Endothelial cell of umbilical vein (primary cell): ENCODE measurements at regions not wholly inside any gene's neighbourhood (a gene's known extent, or its start where the extent isn't known, plus 50 kb on each side); places are given as distances from the start of the nearest gene placed in this dataset.

ENCODE experiments used
- BruUV-seq: library from RNA; stranded (reverse); fragments of 400-500 nt; replicated peaks from 2 replicates; lab custom pipeline; 2021; lab: Mats Ljungman, UMichigan
- CTCF ChIA-PET: fragments of 300-600, 350-600 bp; sonication (Branson Sonifier 250); formaldehyde crosslinking; loops from one replicate; lab custom pipeline; 2021; ENCODE audit warnings: antibody characterized with exemption, inconsistent platforms; lab: Charles Lee
- POLR2A ChIA-PET: fragments of 300-600, 350-600 bp; sonication (Branson Sonifier 250); formaldehyde crosslinking; loops from one replicate; lab custom pipeline; 2021; ENCODE audit warnings: antibody characterized with exemption, inconsistent platforms; lab: Charles Lee
- DNase-seq: peaks from one replicate; pipeline ENCODE4 v3.0.0-alpha.2; 2011; ENCODE audit warnings: low read depth, low spot score
- FAIRE-seq: peaks from 2 replicates; lab custom pipeline; 2011; peaks lifted over from hg19 to GRCh38; lab: Jason Lieb, UNC
- H2AFZ ChIP-seq: 2 replicates; pipeline ENCODE4 v1.6.0; 2012; ENCODE audit warnings: low read depth, low read length, control low read depth, inconsistent platforms
- H3K27ac ChIP-seq: 2 replicates; pipeline ENCODE4 v1.5.1; 2011; ENCODE audit warnings: low read depth, mild to moderate bottlenecking, control low read depth, low read length, moderate library complexity; ENCODE audit not compliant: insufficient read depth
- H3K27me3 ChIP-seq, 2 experiments: 2 replicates each; pipeline versions ENCODE4 v1.6.0 to v1.6.1; 2011; ENCODE audit warnings: low read length in 2 of 2, mixed read lengths in 1 of 2; ENCODE audit not compliant: control insufficient read depth in 2 of 2, insufficient read depth in 2 of 2
- H3K36me3 ChIP-seq, 2 experiments: 2 replicates in 1 of 2; 3 replicates in 1 of 2; pipeline ENCODE4 v1.5.1; 2011; ENCODE audit warnings: low read length in 2 of 2, mild to moderate bottlenecking in 1 of 2, moderate library complexity in 1 of 2; ENCODE audit not compliant: control insufficient read depth in 2 of 2, insufficient read depth in 2 of 2; ENCODE audit errors: extremely low read depth in 1 of 2
- H3K4me1 ChIP-seq: 3 replicates; pipeline ENCODE4 v1.5.1; 2011; ENCODE audit warnings: mild to moderate bottlenecking, low read length; ENCODE audit not compliant: control insufficient read depth, insufficient read depth; ENCODE audit errors: extremely low read depth
- H3K4me2 ChIP-seq: 2 replicates; pipeline ENCODE4 v1.6.1; 2011; ENCODE audit warnings: low read length, control low read depth, mixed read lengths; ENCODE audit not compliant: insufficient read depth
- H3K4me3 ChIP-seq, 3 experiments: fragments of 200-600 bp in 1 of 3; sonication (generic), shearing (Covaris generic) in 1 of 3; replicated peaks in 1 of 3; 2 replicates each; pipeline ENCODE4 v1.5.1; 2011 to 2016; ENCODE audit warnings: control low read depth in 3 of 3, low read length in 3 of 3, mild to moderate bottlenecking in 2 of 3, inconsistent platforms in 1 of 3, low read depth in 1 of 3, moderate library complexity in 1 of 3; ENCODE audit not compliant: insufficient read depth in 1 of 3
- H3K79me2 ChIP-seq: 2 replicates; pipeline ENCODE4 v1.6.0; 2012; ENCODE audit warnings: low read length, inconsistent platforms; ENCODE audit not compliant: control insufficient read depth, insufficient read depth
- H3K9ac ChIP-seq: replicated peaks from 2 replicates; pipeline ENCODE3; 2011; ENCODE audit warnings: low read length, control low read depth; ENCODE audit not compliant: insufficient read depth; ENCODE audit errors: extremely low read depth
- H3K9me1 ChIP-seq: replicated peaks from 3 replicates; pipeline ENCODE4 v1.6.0; 2011; ENCODE audit warnings: mild to moderate bottlenecking, low read length; ENCODE audit not compliant: control insufficient read depth, insufficient read depth; ENCODE audit errors: extremely low read depth
- H3K9me3 ChIP-seq: replicated peaks from 2 replicates; pipeline ENCODE4 v1.5.1; 2012; ENCODE audit warnings: low read length, inconsistent platforms; ENCODE audit not compliant: control insufficient read depth, insufficient read depth
- H4K20me1 ChIP-seq: replicated peaks from 2 replicates; pipeline ENCODE3; 2011; ENCODE audit warnings: mild to moderate bottlenecking, low read length; ENCODE audit not compliant: control insufficient read depth, insufficient read depth; ENCODE audit errors: extremely low read depth
- FOS ChIP-seq: IDR thresholded peaks from 2 replicates; pipeline ENCODE4 v1.6.1; 2011; ENCODE audit warnings: mild to moderate bottlenecking, low read length, moderate library complexity, borderline replicate concordance; ENCODE audit not compliant: insufficient read depth
- GATA2 ChIP-seq: IDR thresholded peaks from 2 replicates; pipeline ENCODE4 v1.7.0; 2011; ENCODE audit warnings: low read depth, mild to moderate bottlenecking, moderate library complexity, mixed read lengths, low read length; ENCODE audit not compliant: insufficient read length, insufficient read depth
- JUN ChIP-seq: IDR thresholded peaks from 2 replicates; pipeline ENCODE4 v1.6.1; 2011; ENCODE audit warnings: borderline replicate concordance, low read depth; ENCODE audit not compliant: insufficient read length, insufficient read depth
- POLR2AphosphoS5 ChIP-seq: IDR thresholded peaks from 2 replicates; pipeline ENCODE4 v1.6.1; 2012; ENCODE audit warnings: low read depth, mild to moderate bottlenecking, control low read depth, low read length, moderate library complexity; ENCODE audit not compliant: insufficient read depth
- dilution Hi-C: fragments of 300-500 bp; cut with MboI; formaldehyde crosslinking; loops from one replicate; pipeline ENCODE4 v1.15.0; 2019; ENCODE audit warnings: low sequenced_read_pairs; ENCODE audit not compliant: extremely low pct_ligation_motif_present
- intact Hi-C: fragments of 100-400 bp; cut with micrococcal nuclease; formaldehyde crosslinking; loops from one replicate; pipeline ENCODE4 v1.10.0; 2022
- TF ChIP-seq, protein P1 (sequence below): IDR thresholded peaks from 2 replicates; pipeline ENCODE4 v1.6.1; 2011; ENCODE audit not compliant: insufficient read depth, insufficient read length
- TF ChIP-seq, protein P2 (sequence below), 2 donors: IDR thresholded peaks; 1 replicate in 1 of 2; 2 replicates in 1 of 2; pipeline ENCODE4 v1.5.1; 2011; ENCODE audit warnings: low read length in 2 of 2, mild to moderate bottlenecking in 2 of 2, moderate library complexity in 2 of 2, control low read depth in 1 of 2, inconsistent platforms in 1 of 2, low read depth in 1 of 2; ENCODE audit not compliant: insufficient read depth in 1 of 2; ENCODE audit errors: extremely low read depth in 1 of 2

DNA sequence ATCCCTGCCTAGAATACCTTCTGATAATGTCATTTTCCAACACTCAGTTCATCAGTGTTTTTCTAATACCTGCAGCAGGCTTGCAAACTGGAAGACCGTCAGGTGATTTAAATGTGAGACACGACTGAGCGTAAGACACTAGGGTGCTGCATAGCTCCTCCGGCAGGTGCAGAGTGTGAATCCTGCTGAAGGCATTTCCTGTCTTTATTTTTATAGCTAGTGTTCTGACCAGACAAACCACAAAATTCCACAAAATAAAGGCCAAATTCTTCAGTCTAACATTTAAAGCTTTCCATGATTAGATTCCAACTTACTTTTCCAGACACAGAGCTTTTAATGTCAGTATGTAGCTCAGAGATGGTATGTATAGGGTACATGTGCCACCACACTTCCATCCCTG lies 70.7 kb downstream of the BBS10 start:
- Histone ChIP-seq H3K4me3 (no peak overlapping the region), H3K27ac (peak overlapping the region; percentile 87), H3K36me3 (peaks cover 0 to 5% of the 10 kb centered on the region in 2 experiments), H2AFZ (no peak overlapping the region), H4K20me1 (no peaks in the 10 kb centered on the region), H3K9me3 (no peaks in the 10 kb centered on the region), H3K9me1 (no peaks in the 10 kb centered on the region), H3K27me3 (no peaks in the 10 kb centered on the region), H3K9ac (peak overlapping the region; percentile 43), H3K4me2 (peak overlapping the region; percentile 76), H3K4me1 (peaks cover 45% of the 10 kb centered on the region), H3K79me2 (peaks cover 69% of the 10 kb centered on the region)
- BruUV-seq, result no TSS peak
- TF ChIP-seq JUN (peak; percentile 37), FOS (peak; percentile 50), POLR2AphosphoS5 (peak; percentile 18)
- TF ChIP-seq, protein P1, sequence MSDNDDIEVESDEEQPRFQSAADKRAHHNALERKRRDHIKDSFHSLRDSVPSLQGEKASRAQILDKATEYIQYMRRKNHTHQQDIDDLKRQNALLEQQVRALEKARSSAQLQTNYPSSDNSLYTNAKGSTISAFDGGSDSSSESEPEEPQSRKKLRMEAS, result no peak
- dilution Hi-C loops, result no loop called here
- CTCF ChIA-PET, result interaction anchor here (0.9 to 2.5 kb wide), 10 partner anchors 10 to 309 kb away, joined by 3 to 14 read pairs (median 3); partner anchors contain the start of gene BBS10
- FAIRE-seq, result peak; percentile 94
- peak; percentile 54 for DNase-seq
- POLR2A ChIA-PET, result interaction anchor here (0.5 to 1.6 kb wide), 6 partner anchors 10 to 59 kb away, joined by 3 to 7 read pairs (median 4); no protein-coding TSS in a partner anchor
- intact Hi-C loops, result loop anchor here (2.0 kb wide), 3 partner anchors 19 to 193 kb away; partner anchors contain the start of gene NAP1L1

DNA sequence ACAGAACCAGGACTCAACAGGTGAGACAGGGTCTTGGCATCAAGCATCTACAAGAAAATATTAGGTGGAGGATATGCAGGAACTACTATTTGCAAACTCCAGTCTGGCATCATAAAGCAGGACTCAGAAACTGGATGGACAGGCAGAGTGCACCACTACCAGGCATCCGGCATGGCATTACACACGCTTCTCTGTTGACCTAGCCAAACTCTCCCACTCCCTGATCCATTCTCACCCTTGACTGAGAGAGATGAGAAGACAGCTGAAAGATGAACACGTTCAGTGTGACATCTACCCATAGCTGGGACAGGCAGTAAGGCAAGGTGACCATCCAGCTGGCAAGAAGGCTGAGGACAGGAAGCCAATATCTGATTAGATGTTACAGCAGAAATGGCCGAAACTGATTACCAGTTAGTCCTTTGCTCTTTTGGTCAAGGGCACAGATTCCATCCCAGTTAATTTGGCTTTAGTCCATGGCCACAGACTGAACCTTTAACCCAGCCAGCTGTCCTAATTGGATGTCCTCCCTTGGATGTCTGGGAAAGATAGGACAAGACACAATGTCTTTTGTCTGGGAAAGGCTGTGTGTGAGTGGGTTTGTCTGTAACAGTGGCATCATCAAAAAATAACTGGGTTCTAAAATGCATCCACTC lies 71.6 kb downstream of the BBS10 start:
- no peak overlapping the region for H2AFZ ChIP-seq
- H3K9ac ChIP-seq, result no peak overlapping the region
- peaks cover 76% of the 10 kb centered on the region for H3K79me2 ChIP-seq
- H3K9me3 ChIP-seq, result no peaks in the 10 kb centered on the region
- dilution Hi-C loops (no loop called here), intact Hi-C loops (loop anchor here (2.0 kb wide), 3 partner anchors 18 to 192 kb away; partner anchors contain the start of gene NAP1L1)
- H3K4me3 ChIP-seq, result no peak overlapping the region
- CTCF ChIA-PET, result interaction anchor here (1.0 to 2.5 kb wide), 8 partner anchors 10 to 180 kb away, joined by 3 to 14 read pairs (median 8); partner anchors contain the start of gene BBS10
- no peak for FAIRE-seq
- H3K36me3 ChIP-seq, result peaks cover 0 to 5% of the 10 kb centered on the region in 2 experiments
- H3K4me1 ChIP-seq, result peaks cover 45% of the 10 kb centered on the region
- DNase-seq, result no peak
- TF ChIP-seq GATA2, result peak; percentile 30
- TF ChIP-seq, protein P2, sequence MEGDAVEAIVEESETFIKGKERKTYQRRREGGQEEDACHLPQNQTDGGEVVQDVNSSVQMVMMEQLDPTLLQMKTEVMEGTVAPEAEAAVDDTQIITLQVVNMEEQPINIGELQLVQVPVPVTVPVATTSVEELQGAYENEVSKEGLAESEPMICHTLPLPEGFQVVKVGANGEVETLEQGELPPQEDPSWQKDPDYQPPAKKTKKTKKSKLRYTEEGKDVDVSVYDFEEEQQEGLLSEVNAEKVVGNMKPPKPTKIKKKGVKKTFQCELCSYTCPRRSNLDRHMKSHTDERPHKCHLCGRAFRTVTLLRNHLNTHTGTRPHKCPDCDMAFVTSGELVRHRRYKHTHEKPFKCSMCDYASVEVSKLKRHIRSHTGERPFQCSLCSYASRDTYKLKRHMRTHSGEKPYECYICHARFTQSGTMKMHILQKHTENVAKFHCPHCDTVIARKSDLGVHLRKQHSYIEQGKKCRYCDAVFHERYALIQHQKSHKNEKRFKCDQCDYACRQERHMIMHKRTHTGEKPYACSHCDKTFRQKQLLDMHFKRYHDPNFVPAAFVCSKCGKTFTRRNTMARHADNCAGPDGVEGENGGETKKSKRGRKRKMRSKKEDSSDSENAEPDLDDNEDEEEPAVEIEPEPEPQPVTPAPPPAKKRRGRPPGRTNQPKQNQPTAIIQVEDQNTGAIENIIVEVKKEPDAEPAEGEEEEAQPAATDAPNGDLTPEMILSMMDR (IDR thresholded peaks at IDR 0.05; ENCODE audit: extremely low read depth in 1 of 2, insufficient read depth in 1 of 2, low read depth in 1 of 2, low read length in 2 of 2), result no peak
- peak overlapping the region; percentile 76 for H3K4me2 ChIP-seq
- no TSS peak for BruUV-seq
- H3K27ac ChIP-seq, result peak overlapping the region; percentile 87
- H3K27me3 ChIP-seq, result no peaks in the 10 kb centered on the region
- no peaks in the 10 kb centered on the region for H4K20me1 ChIP-seq
- POLR2A ChIA-PET, result interaction anchor here (0.6 to 1.6 kb wide), 4 partner anchors 10 to 194 kb away, joined by 3 to 6 read pairs (median 4); no protein-coding TSS in a partner anchor
- no peaks in the 10 kb centered on the region for H3K9me1 ChIP-seq
